CD4-positive, alpha-beta T cell treated with Interleukin-4 for 4 hours (primary cell): ENCODE measurements at regions not wholly inside any gene's neighbourhood (a gene's known extent, or its start where the extent isn't known, plus 50 kb on each side); places are given as distances from the start of the nearest gene placed in this dataset.
"Not testable (repeated sequence)": the region's sequence is repeated elsewhere in the genome, so short reads cannot be mapped to it uniquely, and the experiment has no call there.

Experiments
- DNase-seq: peaks from one replicate; pipeline ENCODE4 v3.0.0-alpha.2; 2020

DNA sequence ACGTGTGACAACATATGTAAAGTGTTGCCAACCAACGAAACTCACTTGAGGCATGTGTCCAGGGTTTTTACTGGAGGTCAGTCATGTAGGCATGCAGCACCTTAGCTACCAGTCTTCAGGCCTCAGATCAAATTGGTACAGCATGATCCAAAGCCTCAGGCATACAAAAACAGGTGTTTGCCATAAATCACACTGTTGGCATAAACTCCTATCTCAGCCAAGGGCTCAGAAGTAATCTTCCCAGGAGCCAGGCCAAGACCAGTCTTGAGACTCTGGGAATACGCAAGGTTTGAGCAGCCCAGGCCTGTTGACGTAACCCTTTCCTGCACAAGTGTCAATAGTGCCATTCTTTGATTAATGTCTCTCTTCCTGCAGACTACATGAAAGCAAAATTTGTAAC is 163.5 kb downstream of the PRL start:
- DNase-seq, result no peak

DNA sequence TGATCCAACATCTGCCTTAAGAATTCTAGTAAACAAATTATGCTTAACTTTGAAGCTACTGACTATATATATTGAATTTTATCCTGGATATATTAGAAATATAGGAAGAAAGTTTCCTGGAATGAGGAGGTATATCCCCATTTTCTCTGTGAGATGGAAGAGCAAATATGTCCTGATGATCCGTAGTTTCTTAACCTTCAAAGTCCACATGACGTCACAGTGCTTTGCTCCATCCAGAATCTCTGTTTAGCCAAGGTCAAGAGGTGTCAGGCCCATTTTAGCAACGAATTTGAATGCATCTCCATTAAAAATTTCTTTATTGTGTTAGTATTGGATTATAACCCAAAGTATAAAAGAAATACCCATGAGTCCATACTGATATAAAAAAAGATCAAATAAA is 162.5 kb downstream of the PRL start:
- DNase-seq, result no peak

DNA sequence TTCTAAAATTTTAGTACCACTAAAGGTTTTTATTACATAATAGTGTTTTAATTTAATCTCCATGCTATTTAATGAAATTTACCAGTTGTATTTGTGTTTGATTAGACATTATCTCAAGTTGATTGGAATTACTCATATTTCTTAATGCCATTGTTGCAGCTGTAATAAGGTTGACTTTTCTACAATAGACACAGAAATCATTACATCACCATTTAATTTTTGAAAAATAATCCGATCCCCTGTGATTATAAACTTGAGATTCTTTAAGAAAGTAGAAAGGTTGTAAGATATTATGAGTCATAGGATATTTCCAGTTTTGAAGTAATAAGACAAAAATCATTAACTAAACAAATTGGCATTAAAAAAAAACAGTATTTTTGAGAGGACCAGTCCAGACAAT is 161.4 kb downstream of the PRL start:
- DNase-seq, result no peak

DNA sequence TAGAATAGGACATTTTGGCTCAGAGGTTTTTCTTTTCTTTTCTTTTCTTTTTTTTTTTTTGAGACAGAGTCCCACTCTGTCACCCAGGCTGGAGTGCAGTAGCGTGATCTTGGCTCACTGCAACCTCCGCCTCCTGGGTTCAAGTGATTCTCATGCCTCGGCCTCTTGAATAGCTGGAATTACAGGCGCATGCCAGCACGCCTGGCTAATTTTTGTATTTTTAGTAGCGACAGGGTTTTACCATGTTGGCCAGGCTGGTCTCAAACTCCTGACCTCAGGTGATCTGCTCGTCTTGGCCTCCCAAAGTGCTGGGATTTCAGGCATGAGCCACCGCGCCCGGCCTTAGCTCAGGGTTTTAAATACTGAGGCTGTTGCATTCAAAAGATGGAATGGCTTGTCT is 156.1 kb downstream of the PRL start:
- not testable (repeated sequence) for DNase-seq

DNA sequence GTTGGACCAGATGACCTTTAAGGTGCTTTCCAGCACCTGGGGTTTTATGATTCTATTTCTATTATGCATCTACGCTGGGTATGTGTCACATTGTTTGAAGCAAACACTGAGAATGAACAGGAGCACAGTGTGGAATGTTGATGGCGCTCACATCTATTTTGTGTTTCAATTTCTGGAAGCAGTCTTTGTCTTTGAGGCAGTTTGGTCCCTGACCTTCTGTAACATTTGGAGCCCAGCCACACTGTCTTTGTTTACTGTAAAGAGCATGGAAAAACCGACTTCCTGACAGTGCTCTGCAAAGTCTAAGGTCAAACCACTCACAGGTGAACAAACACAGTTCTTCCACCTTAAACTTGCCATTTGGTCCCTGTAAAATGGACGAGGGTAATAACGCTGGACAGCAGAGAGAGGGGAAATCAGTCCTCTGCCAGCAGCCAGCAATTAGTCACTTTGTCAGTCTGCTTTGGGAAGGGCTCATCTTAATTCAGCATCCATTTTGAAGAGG is 155.5 kb downstream of the PRL start:
- DNase-seq, result no peak

DNA sequence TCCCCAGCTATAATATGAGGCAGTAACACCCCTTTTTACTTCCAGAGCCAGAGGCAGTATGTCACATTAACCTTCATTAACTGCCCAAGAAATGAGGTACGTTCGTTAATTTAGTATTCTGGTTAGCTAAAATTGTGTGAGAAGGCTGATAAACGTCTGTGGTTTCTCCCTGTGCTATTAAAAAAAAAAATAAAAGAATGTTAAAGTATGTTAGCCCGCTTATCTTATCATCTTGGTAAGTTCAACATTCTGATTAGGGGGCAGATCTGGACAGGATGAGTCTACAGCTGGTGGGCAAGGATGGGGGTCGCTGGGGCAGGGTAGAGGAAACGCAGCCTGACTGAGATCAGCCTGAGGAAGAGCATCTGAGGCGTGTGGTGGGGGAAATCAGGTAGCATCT is 154.0 kb downstream of the PRL start:
- DNase-seq, result no peak

DNA sequence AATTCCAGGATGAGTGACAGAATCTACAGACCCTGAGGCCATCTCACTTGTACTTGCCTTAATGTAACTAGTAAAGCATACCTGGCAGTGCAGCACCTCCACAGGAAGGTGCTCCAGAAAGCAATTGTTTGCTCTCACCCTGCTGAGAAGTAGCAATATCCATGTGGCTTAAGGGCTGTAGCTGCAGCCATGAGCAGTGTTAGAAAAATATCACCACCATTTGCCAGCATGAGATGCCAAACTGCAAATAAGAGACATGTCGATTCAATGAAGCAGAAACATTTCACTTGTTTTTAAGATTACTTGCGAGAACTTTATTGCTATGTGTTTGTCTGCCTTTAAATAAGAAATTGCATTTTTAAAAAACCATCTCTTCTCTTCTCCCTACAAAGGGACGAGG is 151.5 kb downstream of the PRL start:
- no peak for DNase-seq

DNA sequence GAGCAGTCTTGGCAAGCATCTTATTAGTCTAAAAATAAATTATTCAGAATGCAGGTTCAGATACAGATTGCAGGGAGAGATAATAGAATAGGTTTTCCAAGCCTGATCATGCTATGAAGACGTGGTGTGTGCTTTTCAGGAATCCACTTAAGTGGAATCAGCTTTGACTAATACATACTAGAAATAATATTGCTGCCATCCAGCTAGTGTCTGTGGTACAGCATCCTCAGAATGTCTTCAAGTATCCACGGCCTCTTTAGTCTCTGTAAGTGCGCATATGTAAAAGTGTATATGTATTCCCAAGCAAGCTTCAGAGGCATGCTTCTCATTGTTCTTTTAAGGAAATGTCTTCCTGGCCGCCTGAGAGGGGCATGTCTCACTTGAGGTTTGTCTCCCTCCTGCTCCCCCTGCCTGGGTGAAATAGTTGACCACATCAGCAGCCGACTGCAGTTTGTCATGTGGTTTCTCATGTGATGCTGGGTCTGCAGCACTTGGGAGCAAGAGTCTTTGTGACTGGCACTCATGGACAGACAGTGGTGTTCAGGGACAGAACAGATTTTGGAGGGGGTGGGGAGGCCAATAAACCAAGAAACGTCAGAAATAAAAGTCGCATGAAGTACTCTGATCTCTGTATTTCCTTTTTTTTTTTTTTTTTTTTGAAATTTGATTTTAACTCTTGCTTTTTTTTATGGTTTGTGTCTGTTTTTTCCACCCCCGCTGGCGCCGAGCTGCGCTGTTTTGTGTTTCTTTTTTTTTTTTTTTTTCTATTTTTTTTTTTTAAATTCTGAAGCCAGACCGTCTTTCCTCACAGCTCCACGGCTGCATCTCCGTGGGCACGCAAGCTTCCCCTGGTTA is 150.8 kb downstream of the PRL start:
- no peak for DNase-seq

DNA sequence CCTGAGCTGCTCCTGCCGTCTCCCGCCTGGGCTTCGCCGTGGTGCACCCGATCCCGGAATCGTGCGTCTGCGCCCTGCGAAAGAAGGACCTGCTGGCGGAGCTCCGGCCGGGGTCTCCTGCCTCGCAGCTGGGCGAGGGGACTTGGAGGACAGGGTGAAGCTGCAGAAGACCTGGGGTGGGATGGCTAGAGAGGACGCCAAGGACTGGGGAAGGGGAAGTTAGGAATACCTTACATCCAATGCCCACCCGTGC is 150.2 kb downstream of the PRL start:
- DNase-seq, result no peak

DNA sequence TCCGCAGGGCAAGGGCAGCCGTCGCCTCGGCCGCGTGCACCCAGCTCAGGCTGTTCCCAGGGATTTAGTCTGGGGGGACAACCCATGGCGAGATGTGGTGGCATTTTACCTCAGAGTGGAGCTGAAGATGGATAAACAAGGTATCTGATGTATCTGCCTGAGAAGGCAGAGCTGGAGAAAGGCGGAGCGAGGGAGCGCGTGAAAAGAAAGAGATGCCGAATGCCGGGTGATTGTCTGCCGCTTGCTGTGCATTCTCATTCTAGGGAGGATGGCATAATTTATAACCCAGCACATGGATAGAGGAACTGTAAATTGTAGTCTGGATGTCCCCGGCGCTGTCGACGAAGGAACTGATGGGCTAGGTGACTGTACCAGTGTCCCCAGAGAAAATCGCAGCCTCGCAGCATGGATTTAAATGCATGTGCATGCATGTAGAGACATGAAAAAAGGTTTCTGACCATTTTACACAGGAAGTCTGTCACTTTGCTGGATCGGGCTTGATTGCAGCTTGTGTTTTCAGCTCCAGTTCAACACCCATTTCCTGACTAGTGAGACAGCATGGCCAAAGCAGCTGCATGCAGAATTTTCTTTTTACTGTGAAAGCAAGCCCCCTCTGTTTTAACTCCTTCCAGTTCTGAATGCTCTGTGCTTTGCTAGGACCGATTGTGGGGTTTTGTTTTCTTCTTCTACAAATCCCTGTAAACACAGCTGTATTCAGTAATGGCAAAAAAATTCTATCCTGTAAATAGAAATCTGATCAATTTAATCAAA is 149.7 kb downstream of the PRL start:
- DNase-seq, result no peak

DNA sequence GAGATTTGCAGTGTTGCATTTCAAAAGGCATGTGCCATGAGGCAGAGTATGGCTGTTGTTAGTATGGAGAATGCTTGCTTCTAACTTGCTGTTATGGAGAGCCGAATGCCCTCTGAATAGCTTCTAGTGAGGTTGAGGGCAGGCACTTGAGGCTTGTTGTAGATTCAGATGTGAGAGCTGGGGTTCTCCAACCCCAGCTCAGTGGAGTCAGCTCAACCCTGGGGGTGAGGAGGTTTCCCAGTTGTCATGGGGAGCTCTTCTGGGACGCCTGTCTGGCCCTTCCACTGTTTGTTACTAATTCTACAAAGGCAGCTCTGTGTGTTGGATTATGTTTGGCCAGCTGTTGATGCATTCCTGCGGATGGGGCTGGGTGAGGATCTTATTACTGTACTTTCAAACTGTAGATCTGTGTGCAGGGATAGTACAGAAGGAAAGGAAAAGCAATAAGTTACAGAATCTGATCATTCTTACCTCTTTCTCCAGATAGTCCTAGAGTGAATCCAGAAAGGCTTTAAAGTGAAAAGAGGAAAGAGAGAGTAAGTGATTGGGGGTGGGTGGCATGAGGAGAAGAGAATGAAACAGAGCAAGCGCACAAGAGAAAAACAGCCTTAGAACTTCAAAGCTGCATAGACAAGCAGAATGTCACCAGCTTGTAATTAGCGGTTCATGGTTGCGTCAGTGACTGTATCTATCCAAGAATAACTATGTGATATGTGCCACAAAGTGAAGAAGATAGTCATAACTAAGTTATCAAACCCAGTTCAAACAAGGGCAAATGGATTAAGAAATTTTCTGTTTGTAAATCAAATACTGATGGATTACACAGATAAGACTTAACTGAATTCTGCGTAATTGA is 148.7 kb downstream of the PRL start:
- no peak for DNase-seq

DNA sequence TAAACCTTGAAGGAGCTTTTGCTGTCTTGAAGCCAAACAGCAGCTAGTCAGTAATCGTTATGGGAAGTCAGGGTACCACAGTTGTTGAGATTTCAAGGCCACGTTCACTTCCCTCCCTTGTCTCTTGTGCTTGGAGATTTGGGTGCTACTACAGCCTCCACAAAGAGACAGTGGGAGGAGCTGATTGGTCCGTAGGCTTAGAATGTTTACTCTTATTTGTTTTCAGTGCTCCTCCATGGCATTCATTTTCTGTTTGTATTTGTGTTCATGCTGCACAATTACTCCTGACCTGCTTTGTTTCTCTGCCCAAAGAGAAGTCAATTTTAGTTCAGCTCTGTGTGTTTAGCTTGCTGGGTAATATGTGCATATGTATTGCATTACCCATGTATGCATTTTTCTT is 147.7 kb downstream of the PRL start:
- no peak for DNase-seq

DNA sequence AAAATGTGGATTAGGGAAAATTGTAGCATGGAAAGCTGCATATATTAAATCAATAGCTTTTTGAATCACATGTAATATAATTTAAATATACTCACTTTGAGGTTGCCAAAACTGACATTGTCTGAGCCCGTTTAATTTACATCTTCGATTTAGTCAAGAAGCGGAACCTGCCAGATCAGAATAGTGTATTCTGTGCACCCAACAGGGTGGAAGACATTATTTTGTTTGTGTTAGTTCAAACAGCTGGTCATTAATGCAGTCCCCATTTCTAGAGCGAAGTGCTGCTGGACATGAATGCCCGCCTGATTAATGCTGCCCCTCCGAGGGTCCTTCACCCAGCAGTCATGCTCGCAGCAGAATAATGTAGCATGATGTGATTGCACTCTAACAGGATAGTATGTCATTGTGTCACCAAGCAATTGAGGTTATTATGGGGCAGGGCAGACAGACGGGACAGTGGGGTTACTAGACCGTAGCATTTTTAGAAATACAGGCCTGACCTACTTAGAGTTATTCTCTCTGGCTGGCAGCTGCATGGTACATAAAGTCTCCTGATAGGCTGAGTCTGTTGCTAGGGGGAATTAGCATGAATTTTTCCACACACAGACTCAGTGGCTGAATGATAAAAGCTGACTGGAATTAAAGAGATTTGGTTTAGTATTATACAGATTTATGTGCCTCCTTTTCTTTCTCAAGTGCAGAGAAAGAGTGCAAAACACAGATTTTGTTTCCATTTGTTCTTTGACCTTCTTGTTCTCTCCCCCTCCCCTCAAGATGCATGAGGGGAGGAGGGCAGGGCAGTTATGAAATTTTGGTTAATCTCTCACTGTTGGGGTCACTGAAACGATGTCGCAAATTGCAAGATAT is 147.1 kb downstream of the PRL start:
- no peak for DNase-seq

DNA sequence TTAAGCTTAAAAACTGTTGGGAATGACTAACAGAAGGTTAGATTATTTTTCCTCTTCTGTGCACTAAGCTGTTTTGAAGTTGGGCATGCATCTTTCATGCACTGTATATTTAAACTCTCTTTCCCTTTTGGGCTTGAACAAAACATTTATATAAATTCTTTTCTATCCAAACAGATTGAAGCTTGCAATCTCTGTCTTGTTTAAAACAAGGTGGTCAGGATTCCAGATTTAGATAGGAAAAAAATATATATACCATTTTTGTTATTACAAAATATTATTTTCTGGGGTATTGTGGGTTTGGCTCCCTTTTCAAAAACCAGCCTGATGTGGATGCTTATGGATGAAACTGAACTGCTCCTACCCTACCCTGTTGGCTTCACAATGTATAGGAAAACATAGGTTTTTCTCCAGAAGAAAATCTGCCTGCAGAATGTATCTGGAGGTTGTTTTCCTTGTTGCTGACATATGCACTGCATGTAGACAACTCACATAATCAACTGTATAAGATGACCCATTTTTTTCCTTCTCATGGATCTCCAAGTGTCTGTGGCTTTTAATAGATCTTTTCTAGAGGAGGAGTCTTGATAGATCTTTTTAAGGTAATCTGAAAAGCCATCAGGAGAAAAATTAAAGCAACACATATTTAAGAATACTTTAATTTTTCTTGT is 146.3 kb downstream of the PRL start:
- DNase-seq, result no peak

DNA sequence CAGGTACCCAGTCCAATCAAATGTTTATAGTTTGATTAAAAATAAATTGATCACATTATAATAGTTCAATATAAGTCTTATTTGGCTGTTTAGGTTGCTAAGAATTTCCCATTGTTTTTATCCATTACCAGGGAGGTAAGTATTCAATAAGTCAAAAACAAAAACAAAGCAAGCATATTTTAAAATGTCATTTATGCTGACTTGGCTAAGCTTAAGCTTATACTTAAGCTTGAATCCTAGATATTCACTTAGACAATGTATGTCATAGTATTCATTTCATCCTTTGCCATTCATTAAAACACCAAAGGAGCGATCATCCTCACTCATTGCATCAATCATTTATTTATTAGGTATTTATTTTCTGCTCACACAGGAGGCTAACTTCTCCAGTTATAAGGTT is 144.9 kb downstream of the PRL start:
- DNase-seq, result no peak

DNA sequence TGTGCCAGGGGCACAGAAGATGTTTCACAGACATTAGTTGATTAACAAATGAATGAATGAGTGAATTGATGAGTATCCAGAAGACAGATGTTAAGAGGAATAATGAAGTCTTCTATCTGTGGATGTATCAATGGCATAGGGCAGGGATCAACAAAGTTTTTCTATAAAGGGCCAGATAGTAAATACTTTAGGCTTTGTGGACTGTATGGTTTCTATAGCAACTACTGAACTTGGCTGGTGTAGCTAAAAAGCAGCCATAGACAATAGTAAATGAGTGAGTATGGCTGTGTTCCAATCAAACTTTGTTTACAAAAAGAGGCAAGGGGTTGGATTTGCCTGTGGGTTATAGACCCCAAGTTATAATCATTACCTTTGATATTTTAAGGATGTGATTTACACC is 144.0 kb downstream of the PRL start:
- DNase-seq, result no peak

DNA sequence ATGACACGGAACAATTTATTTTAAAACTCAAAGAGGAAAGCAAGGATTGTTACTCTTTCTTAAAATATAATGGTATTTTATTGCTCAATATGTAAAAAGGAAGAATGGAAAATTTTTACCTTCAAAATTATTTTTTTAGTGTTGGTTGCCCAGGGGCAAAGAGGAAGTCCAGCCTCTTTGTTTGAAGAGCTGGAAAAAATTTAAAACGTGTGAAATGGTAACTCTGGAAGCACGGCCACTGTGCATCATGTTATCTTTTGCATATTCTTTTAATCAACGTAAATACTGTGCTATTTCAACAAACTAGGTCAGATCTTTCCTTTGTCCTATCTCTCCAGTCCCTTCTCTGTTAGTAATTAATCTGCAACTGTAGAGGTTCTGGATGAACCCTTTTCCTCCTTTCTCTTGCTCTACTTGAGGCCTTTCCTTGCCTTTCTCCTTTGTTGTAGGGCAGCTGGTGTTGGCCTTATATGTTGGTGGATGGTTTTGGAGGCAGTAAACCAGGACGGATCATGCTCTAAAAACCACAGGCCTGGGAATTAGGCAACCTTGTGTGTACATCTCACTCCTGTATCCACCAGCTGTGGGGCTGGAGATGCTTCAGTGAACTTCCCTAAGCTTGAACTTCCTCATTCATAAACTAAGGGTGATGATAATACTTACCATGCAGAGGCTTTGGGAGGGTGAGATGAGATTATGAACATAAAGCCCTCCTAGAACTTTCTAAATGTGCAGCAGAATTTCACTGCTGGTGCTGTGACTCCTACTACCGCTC is 143.3 kb downstream of the PRL start:
- no peak for DNase-seq

DNA sequence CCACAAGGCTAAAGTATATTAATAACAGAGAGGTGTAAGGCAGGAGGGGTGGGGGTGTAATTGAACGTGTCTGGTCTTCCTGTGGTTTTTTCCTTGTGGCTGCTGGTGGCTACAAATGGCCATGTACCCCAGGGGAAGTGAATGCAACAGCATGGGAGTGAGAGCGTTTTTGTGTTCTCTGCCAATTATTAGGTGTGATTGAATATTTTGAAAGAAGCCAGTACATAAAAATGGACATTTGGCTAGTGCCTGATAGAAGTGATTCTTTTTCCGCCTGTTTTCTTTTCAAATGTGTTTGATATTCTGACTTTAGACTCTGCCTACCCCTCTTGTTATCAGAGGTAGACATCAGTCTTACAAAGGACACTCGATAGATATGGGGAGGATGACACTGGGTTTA is 141.3 kb downstream of the PRL start:
- no peak for DNase-seq

DNA sequence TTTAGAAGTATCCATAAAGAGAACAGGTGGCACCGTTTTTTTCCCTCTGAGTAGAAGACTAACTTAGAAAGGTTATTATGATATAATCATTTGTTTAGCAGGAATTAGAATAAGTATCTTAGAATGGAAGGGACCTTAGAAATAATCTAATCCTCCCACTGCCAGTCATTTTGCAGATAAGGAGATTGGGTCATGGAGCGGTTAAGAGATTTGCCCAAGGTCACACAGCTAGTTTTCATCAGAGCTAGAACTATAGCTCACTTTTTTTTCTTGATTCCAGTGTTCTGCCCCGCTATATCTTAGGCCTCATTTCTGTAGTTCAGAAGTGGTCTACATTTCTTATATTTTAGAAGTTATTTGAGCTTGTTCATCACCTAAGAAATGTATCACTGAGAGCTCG is 139.6 kb downstream of the PRL start:
- DNase-seq, result no peak

DNA sequence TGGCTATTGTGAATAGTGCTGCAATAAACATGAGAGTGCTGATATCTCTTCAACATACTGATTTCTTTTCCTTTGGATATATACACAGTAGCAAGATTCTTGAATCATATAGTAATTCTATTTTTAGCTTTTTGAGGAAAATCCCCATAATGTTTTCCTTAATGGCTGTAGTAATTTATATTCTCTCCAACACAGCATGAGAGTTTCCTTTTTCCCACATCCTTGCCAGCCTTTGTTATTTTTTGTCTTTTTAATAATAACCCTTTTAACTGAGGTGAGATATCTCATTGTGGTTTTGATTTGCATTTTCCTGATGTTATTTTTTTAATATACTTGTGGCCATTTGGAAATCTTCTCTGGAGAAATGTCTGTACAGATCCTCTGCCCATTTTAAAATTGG is 132.6 kb downstream of the PRL start:
- DNase-seq, result no peak

DNA sequence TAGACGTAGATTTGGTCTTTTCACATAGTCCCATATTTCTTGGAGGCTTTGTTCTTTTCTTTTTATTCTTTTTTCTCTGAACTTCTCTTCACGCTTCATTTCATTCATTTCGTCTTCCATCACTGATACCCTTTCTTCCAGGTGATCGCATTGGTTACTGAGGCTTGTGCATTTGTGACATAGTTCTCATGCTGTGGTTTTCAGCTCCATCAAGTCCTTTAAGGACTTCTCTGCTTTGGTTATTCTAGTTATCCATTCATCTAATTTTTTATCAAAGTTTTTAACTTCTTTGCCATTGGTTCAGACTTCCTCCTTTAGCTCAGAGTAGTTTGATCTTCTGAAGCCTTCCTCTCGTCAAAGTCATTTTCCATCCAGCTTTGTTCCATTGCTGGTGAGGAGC is 125.8 kb downstream of the PRL start:
- not testable (repeated sequence) for DNase-seq
